ENCODE measurements at regions not wholly inside any gene's neighbourhood (a gene's known extent, or its start where the extent isn't known, plus 50 kb on each side); places are given as distances from the start of the nearest gene placed in this dataset.

GRCh38 chr17:68812876-68813584, 142.2 kb downstream of the ABCA8 start:
- no peak for DNase-seq (ENCODE audit: low spot score)

GRCh38 chr17:68809148-68809547, 146.0 kb downstream of the ABCA8 start:
- DNase-seq (ENCODE audit: low spot score), result no peak

GRCh38 chr17:68807998-68808772, 147.0 kb downstream of the ABCA8 start:
- DNase-seq (ENCODE audit: low spot score), result no peak

GRCh38 chr17:68805609-68806008, 149.6 kb downstream of the ABCA8 start:
- DNase-seq (ENCODE audit: low spot score), result no peak

GRCh38 chr17:68804777-68805520, 150.2 kb downstream of the ABCA8 start:
- no peak for DNase-seq (ENCODE audit: low spot score)

GRCh38 chr17:68803164-68803929, 151.8 kb downstream of the ABCA8 start:
- no peak for DNase-seq (ENCODE audit: low spot score)

- DNase-seq (ENCODE audit: low spot score), result no peak
These were observed 153.6 kb downstream of the ABCA8 start for GRCh38 chr17:68801335-68802247.

GRCh38 chr17:68800751-68801150, 154.4 kb downstream of the ABCA8 start:
- DNase-seq (ENCODE audit: low spot score), result no peak

- no peak for DNase-seq (ENCODE audit: low spot score)
These were observed 160.4 kb downstream of the ABCA8 start for GRCh38 chr17:68794636-68795434.

GRCh38 chr17:68792873-68793272, 162.3 kb downstream of the ABCA8 start:
- DNase-seq (ENCODE audit: low spot score), result no peak

GRCh38 chr17:68792042-68792685, 163.0 kb downstream of the ABCA8 start:
- DNase-seq (ENCODE audit: low spot score), result no peak

GRCh38 chr17:68790931-68791330, 164.3 kb downstream of the ABCA8 start:
- no peak for DNase-seq (ENCODE audit: low spot score)

GRCh38 chr17:68790492-68790891, 164.7 kb downstream of the ABCA8 start:
- DNase-seq (ENCODE audit: low spot score), result no peak

- DNase-seq (ENCODE audit: low spot score), result no peak
These were observed 165.8 kb downstream of the ABCA8 start for GRCh38 chr17:68789203-68789962.

GRCh38 chr17:68785565-68786486, 169.4 kb downstream of the ABCA8 start:
- DNase-seq (ENCODE audit: low spot score), result no peak

- DNase-seq (ENCODE audit: low spot score), result no peak
These were observed 170.8 kb downstream of the ABCA8 start for GRCh38 chr17:68784431-68784830.

- no peak for DNase-seq (ENCODE audit: low spot score)
These were observed 171.3 kb downstream of the ABCA8 start for GRCh38 chr17:68783861-68784260.

GRCh38 chr17:68782789-68783188, 172.4 kb downstream of the ABCA8 start:
- DNase-seq (ENCODE audit: low spot score), result no peak

Measured in hematopoietic multipotent progenitor cell treated with erythropoietin and hydrocortisone succinate and interleukin-3 and kit ligand, for 15 days (in vitro differentiated cells).